NCI-H2081 treated with DMSO at 0.1 percent for 48 hours (cell line): ENCODE measurements at regions not wholly inside any gene's neighbourhood (a gene's known extent, or its start where the extent isn't known, plus 50 kb on each side); places are given as distances from the start of the nearest gene placed in this dataset.
A peak's percentile ranks its signal among the peaks of the same experiment; 100 is the strongest.
"Not testable (repeated sequence)": the region's sequence is repeated elsewhere in the genome, so short reads cannot be mapped to it uniquely, and the experiment has no call there.

Source experiments
- DNase-seq: peaks from one replicate; lab custom pipeline; 2025; lab: John Stamatoyannopoulos, UW

DNA sequence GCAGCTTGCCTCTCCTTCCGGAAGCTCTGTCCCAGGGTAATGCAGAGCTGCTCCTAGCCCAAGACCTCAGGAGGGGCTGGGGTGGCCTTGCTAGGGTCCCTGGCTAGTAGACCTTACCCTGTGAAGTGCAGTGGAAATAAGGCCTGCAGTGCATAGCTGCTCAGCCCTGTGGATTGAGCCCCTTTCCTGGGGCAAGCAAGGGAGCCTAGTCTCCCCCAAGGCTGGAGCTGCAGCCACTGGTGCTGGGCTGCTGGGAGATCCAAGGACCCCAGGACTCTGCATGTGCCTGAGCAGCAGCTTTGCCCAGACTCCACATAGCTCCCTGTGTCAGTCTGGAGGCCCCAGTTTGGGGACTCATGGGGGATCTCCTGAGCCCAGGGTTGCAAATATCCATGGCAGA, 57.9 kb downstream of the FANCF start:
- no peak for DNase-seq

DNA sequence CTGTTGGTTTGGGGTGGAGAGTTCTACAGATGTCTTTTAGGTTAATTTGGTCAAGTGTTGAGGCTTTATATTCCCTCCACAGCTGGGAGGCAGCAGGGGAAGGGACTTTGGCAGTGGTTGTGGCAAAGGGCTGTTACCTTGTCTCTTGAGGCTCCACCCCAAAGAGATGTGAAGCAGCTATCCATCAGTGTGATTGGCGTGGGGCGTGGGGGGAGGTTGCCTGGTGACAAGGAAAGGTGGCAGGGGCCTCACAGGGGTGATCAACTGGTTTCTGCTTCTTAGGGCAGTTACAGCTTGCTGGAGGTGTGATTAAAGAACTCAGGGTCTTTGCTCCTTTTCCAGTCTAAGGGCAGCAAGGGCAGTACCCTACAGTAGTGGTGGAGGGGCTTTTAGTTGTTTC, 59.3 kb downstream of the FANCF start:
- DNase-seq = no peak

- no peak for DNase-seq
Observed at GRCh38 chr11:22561283-22561682, 64.3 kb downstream of the FANCF start.

GRCh38 chr11:22559416-22559815, 66.2 kb downstream of the FANCF start:
- no peak for DNase-seq

GRCh38 chr11:22558664-22559063, 67.0 kb downstream of the FANCF start:
- DNase-seq = peak; percentile 11

DNA sequence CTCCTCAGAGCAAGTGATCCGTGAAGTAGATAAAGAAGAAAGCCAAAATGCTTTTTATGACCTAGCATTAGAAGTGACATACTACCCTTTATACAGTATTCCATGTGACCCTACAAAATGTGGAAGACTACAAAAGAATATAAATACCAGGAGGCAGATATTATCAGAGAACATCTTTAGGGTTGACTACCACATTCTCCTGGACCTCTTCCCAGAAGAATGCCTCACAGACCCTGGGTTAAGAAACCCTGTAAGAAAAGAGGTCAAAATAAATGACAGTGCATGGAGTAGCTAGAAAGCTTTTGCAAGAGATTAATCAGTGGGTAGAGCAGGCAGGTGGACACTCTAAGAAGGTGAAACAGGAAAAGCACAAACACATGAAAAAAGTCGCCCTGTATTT, 69.2 kb downstream of the FANCF start:
- no peak for DNase-seq

GRCh38 chr11:22555881-22556280, 69.7 kb downstream of the FANCF start:
- DNase-seq = no peak

DNA sequence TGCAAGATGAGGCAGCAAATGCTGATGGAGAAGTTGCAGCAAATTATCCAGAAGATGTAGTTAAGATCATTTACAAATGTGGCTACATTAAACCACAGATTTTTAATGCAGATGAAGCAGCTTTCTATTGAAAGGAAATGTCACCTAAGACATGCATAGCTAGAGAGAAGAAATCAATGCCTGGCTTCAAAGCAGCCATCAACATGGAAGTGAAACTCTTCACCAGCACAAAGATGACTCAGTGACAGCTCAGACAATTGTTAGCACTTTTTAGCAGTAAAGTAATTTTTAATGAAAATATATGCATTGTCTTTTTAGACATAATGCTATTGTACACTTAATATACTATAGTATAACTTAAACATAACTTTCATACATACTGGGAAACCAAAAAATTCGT, 71.4 kb downstream of the FANCF start:
- DNase-seq = no peak

DNA sequence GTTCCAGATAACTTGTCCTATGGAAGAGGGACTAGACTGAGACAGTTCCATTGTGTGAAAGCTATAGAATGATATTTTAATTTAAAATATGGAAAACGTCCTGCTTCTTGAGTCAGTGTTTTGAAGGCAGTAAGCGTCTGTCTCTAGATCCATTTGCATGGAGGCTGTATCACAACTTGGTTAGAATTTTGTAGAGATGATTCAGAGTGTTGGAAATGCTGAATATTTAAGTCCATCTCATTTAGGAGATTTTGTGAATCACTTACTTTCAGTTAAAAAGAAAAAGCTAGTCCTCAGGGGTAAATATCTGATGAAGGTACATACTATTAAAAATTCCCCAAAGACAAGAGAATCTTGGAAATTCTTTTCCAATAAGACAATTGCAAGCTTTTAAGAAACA, 72.7 kb downstream of the FANCF start:
- no peak for DNase-seq

- DNase-seq = no peak
Observed at GRCh38 chr11:22546746-22547145, 78.9 kb downstream of the FANCF start.

DNA sequence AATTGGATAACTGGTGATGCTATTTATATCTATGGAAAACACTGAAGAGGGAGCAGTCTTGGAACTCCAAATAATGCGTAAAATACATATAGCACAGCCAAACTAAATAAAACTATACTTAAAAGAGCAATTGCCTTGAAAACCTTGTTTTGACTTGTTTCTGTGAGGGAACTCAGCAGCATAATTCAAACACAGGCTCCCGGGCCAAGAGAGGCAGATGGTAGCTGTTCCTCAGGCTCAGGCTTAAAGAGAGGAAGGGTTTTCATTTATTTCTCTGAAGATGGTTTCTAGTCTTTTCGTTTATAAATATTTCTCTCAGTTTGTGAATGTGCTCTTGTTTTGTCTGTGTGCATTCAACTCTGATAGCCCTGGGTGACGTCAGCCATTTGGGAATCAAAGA, 82.4 kb downstream of the FANCF start:
- no peak for DNase-seq

DNA sequence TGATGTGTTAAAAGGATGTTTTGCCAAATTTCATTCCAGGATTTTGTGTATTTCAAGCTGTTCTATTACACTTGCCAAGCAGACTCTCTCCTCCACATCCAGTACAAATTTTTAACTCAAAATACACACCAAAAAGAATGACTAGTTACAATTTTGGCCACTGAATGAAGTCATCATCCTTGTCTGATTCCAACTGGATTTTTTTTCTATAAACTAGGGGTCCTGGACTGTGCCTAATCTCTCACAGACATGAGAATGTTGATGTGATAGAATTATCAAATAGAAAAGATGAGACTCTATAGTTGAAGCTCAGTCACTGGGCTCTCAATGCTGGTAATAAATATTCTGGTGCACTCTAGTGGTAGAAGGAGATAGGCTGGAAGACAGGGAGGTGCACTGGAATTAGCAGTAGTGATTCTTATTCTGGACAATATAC, 85.8 kb downstream of the FANCF start:
- DNase-seq = no peak

DNA sequence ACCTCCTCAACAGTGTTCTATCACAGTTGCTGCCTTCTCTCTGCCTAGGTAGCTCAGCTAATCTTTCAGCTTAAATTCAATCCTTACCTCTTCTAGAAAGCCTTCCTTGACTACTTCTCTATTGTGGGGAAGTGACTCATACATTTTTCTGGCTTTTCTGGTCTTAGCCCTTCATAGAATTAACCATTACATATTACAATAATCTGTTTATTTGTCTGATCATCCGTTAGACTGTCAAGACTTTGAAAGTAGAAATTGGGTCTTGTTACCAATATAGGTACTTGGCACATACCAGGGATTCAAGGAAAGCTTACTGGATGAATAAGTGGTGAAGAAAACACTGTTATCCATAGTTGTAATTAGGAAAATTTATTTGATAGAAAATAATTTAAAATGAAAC, 89.6 kb downstream of the FANCF start:
- DNase-seq = no peak

GRCh38 chr11:22528612-22529429, 96.8 kb downstream of the FANCF start:
- DNase-seq = not testable (repeated sequence)

GRCh38 chr11:22522225-22522624, 103.4 kb downstream of the FANCF start:
- DNase-seq = no peak

- DNase-seq = no peak
Observed at GRCh38 chr11:22521226-22521625, 104.4 kb downstream of the FANCF start.

DNA sequence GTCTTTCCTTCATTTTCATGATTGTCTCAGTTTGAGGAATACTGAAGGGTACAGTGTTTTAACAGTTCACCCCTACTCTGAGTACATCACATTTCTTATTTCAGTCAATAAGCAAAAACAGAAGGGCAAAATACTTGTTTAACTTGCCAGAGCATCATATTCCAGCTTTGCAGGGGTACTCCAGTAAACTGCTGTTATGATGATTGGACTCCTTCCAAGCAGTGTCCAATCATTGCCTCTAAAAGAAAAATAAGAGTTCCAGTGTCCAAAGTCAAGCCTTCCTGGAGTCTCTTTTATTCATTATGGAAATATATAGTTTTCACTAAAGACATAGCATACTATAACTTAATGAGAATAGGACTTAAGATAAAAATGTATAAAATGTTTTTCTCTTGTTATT, 105.1 kb downstream of the FANCF start:
- no peak for DNase-seq

- DNase-seq = not testable (repeated sequence)
Observed at GRCh38 chr11:22518344-22518743, 107.3 kb downstream of the FANCF start.

DNA sequence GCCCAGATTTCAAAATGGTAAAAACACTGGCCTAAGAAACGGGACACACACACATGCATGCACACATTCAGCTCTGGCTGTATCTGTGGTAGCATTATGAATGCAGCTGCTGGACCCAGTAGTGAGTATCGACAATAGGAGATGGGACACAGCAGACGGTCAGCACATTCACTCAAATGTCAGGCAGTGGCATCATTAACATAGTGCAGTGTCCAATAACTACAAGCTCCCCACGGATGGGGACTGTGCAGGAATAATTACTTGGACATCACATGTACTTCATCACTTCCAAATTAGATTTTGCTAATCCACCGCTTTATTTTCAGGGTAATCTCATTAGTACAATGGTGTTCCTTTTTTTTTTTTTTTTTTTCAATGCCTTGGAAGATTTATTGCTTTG, 109.5 kb downstream of the FANCF start:
- no peak for DNase-seq

- DNase-seq = no peak
Observed at GRCh38 chr11:22512457-22512856, 113.2 kb downstream of the FANCF start.

GRCh38 chr11:22510741-22511140, 114.9 kb downstream of the FANCF start:
- DNase-seq = no peak

GRCh38 chr11:22510010-22510409, 115.6 kb downstream of the FANCF start:
- DNase-seq = no peak

GRCh38 chr11:22508665-22509064, 117.0 kb downstream of the FANCF start:
- no peak for DNase-seq

DNA sequence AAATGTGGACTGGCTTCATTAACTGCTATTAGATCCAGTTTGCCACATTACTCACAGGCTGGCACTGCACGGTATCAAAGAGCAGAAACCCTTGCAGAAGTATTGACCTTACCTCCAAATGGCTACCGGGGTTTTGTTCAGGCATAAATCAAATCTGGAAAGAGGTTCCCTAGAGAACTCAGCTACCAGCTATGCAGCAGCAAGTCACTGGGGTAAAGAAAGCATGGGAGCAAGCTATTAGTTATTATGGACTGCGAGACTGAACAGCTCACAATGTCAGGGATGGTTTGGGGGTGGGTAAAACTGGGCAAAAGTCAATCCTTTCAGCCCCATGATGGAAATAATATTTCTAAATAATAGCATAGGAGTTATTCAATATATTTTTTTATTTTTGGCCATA, 128.1 kb downstream of the FANCF start:
- no peak for DNase-seq
